Lower leg skin (tissue), 3 donors: ENCODE measurements at regions not wholly inside any gene's neighbourhood (a gene's known extent, or its start where the extent isn't known, plus 50 kb on each side); places are given as distances from the start of the nearest gene placed in this dataset.

ENCODE experiments used
- CTCF ChIP-seq, 3 donors: fragments of 450-650 bp; IDR thresholded peaks; one replicate each; pipeline ENCODE4 v1.5.1; 2016; ENCODE audit warnings: antibody characterized with exemption in 3 of 3, mild to moderate bottlenecking in 3 of 3, moderate library complexity in 2 of 3
- POLR2A ChIP-seq, 2 donors: fragments of 450-650 bp; IDR thresholded peaks; one replicate each; pipeline ENCODE4 v1.6.1; 2016 to 2017; ENCODE audit warnings: antibody characterized with exemption in 2 of 2, mild to moderate bottlenecking in 1 of 2, moderate library complexity in 1 of 2

GRCh38 chrX:42839632-42840031, 61.7 kb upstream of the PPP1R2C start:
- TF ChIP-seq CTCF (IDR thresholded peaks at IDR 0.05), result no peak
- no peak for TF ChIP-seq POLR2A (IDR thresholded peaks at IDR 0.05)
